K562 (cell line): ENCODE measurements at regions not wholly inside any gene's neighbourhood (a gene's known extent, or its start where the extent isn't known, plus 50 kb on each side); places are given as distances from the start of the nearest gene placed in this dataset.

Experiments
- ATAC-seq: fragments of 200-7000 bp; cut with Tn5 transposase; 3 replicates; pipeline ENCODE4 v1.9.1; 2020; ENCODE audit warnings: moderate library complexity
- BruUV-seq: library from RNA; stranded (reverse); fragments of 400-500 nt; replicated peaks from 2 replicates; lab custom pipeline; 2021; lab: Mats Ljungman, UMichigan
- CTCF ChIA-PET: fragments of 300-600 bp; formaldehyde crosslinking; extraction: SDS; loops from one replicate; lab custom pipeline; 2021; ENCODE audit warnings: low intra/inter-chr PET ratio; lab: Yijun Ruan, JAX
- POLR2A ChIA-PET: fragments of 300-600, 350-650 bp; sonication (Branson Sonifier 250); formaldehyde crosslinking; extraction: SDS; loops from one replicate; lab custom pipeline; 2021; ENCODE audit warnings: antibody characterized with exemption, inconsistent platforms; lab: Yijun Ruan, JAX
- DNase-seq, 4 experiments: peaks; one replicate each; pipeline versions ENCODE4 v3.0.0 to v3.0.0-alpha.2; 2011 to 2018; ENCODE audit warnings: low spot score in 3 of 4, mixed read lengths in 3 of 4; ENCODE audit errors: extremely low read depth in 1 of 4
- FAIRE-seq: peaks from 2 replicates; lab custom pipeline; 2011; peaks lifted over from hg19 to GRCh38; lab: Jason Lieb, UNC
- H2AFZ ChIP-seq: 2 replicates; pipeline ENCODE4 v1.6.0; 2011; ENCODE audit warnings: low read depth, low read length, control low read depth, inconsistent platforms
- H3K27ac ChIP-seq: fragments of 200-600 bp; 3 replicates; pipeline ENCODE4 v1.8.0; 2011; ENCODE audit warnings: low read depth, mild to moderate bottlenecking, control low read depth, inconsistent platforms, low read length, moderate library complexity, mixed read lengths; ENCODE audit errors: extremely low read depth
- H3K27me3 ChIP-seq, 2 experiments: fragments of 300-600 bp in 1 of 2; 2 replicates in 1 of 2; 3 replicates in 1 of 2; pipeline versions ENCODE4 v1.6.0 to v1.8.0; 2011; ENCODE audit warnings: inconsistent platforms in 2 of 2, low read length in 2 of 2, mild to moderate bottlenecking in 1 of 2, mixed read lengths in 1 of 2, moderate library complexity in 1 of 2; ENCODE audit not compliant: control insufficient read depth in 2 of 2, insufficient read depth in 2 of 2
- H3K36me3 ChIP-seq: fragments of 300-600 bp; 3 replicates; pipeline ENCODE4 v1.8.0; 2011; ENCODE audit warnings: mild to moderate bottlenecking, low read length, inconsistent platforms; ENCODE audit not compliant: control insufficient read depth, insufficient read depth
- H3K4me1 ChIP-seq, 2 experiments: fragments of 200-600 bp in 1 of 2; replicated peaks in 1 of 2; 2 replicates in 1 of 2; 3 replicates in 1 of 2; pipeline versions ENCODE4 v1.5.1 to v1.8.0; 2011; ENCODE audit warnings: inconsistent platforms in 2 of 2, low read length in 2 of 2, mild to moderate bottlenecking in 1 of 2, mixed read lengths in 1 of 2, moderate library complexity in 1 of 2; ENCODE audit not compliant: control insufficient read depth in 2 of 2, insufficient read depth in 2 of 2
- H3K4me2 ChIP-seq: 2 replicates; pipeline ENCODE4 v1.6.1; 2011; ENCODE audit warnings: low read length, control low read depth, inconsistent platforms, mixed read lengths; ENCODE audit not compliant: insufficient read depth
- H3K4me3 ChIP-seq: fragments of 200-600 bp; sonication (generic), shearing (Covaris generic); 2 replicates; pipeline ENCODE4 v1.5.1; 2016; ENCODE audit warnings: control low read depth, inconsistent platforms
- H3K79me2 ChIP-seq: fragments of 200-600 bp; 3 replicates; pipeline ENCODE4 v1.8.0; 2011; ENCODE audit warnings: low read length, inconsistent platforms; ENCODE audit not compliant: control insufficient read depth, insufficient read depth
- H3K9ac ChIP-seq, 2 experiments: 2 replicates each; pipeline versions ENCODE4 v1.6.0 to v1.6.1; 2011; ENCODE audit warnings: low read depth in 2 of 2, low read length in 2 of 2, control low read depth in 1 of 2, inconsistent platforms in 1 of 2, mild to moderate bottlenecking in 1 of 2, mixed read lengths in 1 of 2; ENCODE audit not compliant: insufficient read depth in 1 of 2
- H3K9me1 ChIP-seq: one replicate; pipeline ENCODE4 v1.6.0; 2011; ENCODE audit warnings: inconsistent platforms, mild to moderate bottlenecking, low read length, moderate library complexity; ENCODE audit not compliant: control insufficient read depth, insufficient read depth
- H3K9me3 ChIP-seq: replicated peaks from 2 replicates; pipeline ENCODE4 v1.5.1; 2011; ENCODE audit warnings: low read depth, low read length, inconsistent platforms; ENCODE audit not compliant: control insufficient read depth, insufficient read depth
- H4K20me1 ChIP-seq: replicated peaks from 2 replicates; pipeline ENCODE4 v1.6.1; 2011; ENCODE audit warnings: low read length, inconsistent platforms, mixed read lengths; ENCODE audit not compliant: control insufficient read depth, insufficient read depth
- FOXA1 ChIP-seq: fragments of 450-650 bp; IDR thresholded peaks from 2 replicates; pipeline ENCODE4 v1.6.1; 2016; ENCODE audit warnings: mild to moderate bottlenecking, borderline replicate concordance
- MCM7 ChIP-seq, 2 experiments: fragments of 450-650 bp; IDR thresholded peaks; 2 replicates each; pipeline ENCODE4 v1.6.1; 2016 to 2018
- MEF2A ChIP-seq: IDR thresholded peaks from 2 replicates; pipeline ENCODE4 v1.6.1; 2011; ENCODE audit warnings: low read depth, mild to moderate bottlenecking, low read length, moderate library complexity; ENCODE audit not compliant: control insufficient read depth
- SMARCB1 ChIP-seq: IDR thresholded peaks from 2 replicates; pipeline ENCODE4 v1.6.1; 2011; ENCODE audit warnings: improper control_type of control experiment, low read depth; ENCODE audit not compliant: insufficient read length
- TARDBP ChIP-seq: fragments of 450-650 bp; IDR thresholded peaks from 2 replicates; pipeline ENCODE4 v1.6.1; 2016
- TCF7L2 ChIP-seq: fragments of 150-350 bp; IDR thresholded peaks from 2 replicates; pipeline ENCODE4 v1.6.1; 2016; ENCODE audit warnings: low read depth, mild to moderate bottlenecking, low read length, moderate library complexity
- XRCC5 ChIP-seq: fragments of 200-400 bp; formaldehyde crosslinking; IDR thresholded peaks from 2 replicates; pipeline ENCODE4 v1.6.1; 2017; ENCODE audit warnings: low read depth, mild to moderate bottlenecking, low read length
- WGBS: fragments of 100-300 bp; shearing (Covaris generic); methylation state at CpG from one replicate; pipeline ENCODE4 v1.1.6; 2016; ENCODE audit warnings: low coverage, mixed read lengths; ENCODE audit not compliant: insufficient coverage; ENCODE audit errors: missing lambda C conversion rate; 5-methylcytosine and 5-hydroxymethylcytosine counted together
- in situ Hi-C: fragments of 300-500 bp; cut with MboI; formaldehyde crosslinking; loops from 4 replicates; pipeline ENCODE4 v1.15.0; 2018; ENCODE audit warnings: inconsistent platforms, mixed read lengths
- intact Hi-C: fragments of 100-400 bp; cut with micrococcal nuclease; formaldehyde crosslinking; loops from 2 replicates; pipeline ENCODE4 v1.14.2; 2022
- TF ChIP-seq, protein P1 (sequence below): fragments of 450-650 bp; IDR thresholded peaks from 2 replicates; pipeline ENCODE4 v1.6.1; 2016; ENCODE audit warnings: mild to moderate bottlenecking, moderate library complexity
- TF ChIP-seq, protein P2 (sequence below): fragments of 450-650 bp; formaldehyde crosslinking; IDR thresholded peaks from 2 replicates; pipeline ENCODE4 v1.4.0; 2020; ENCODE audit warnings: mild to moderate bottlenecking, mixed read lengths

DNA sequence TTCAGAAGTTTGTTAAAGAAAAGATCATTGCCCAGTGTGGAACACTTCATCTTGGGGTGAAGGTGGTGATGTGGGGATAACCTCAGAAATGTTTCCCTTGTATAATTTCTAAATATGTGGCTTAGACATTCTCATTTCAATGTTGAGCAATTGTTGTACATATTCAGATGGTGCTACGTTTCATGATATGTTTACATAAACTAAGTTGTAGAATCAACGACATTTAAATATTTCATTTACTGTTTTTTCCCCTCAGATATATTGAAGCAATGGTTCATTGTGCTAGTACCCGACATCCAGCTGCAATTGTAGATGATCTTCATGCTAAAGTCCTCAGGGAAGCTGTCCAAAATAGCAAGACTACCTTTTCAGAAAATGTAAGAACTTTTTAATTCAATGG is 92.6 kb downstream of the BLTP1 start (continued):
- TF ChIP-seq SMARCB1: no peak

DNA sequence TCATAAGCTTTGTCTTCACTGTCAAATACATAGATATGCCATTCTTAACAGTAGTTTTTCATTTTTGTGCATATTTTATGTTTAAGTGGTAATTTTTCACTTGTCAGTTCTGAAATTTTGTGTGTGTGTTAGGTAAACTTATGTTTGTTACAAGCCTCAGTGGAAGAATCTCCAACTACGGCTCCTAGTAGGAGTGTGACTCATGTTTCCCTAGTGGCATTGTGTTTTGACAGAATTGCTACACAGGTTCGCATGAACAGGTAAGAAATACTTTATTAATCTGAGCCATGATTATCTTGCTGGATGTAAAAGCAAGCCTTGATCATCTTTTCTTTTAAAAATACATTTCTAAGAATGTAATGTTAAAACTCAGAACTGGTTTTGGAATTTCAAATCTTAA is 94.4 kb downstream of the BLTP1 start:
- CTCF ChIA-PET: no interaction called here
- TF ChIP-seq MCM7 (IDR thresholded peaks at IDR 0.05) (no peak), XRCC5 (no peak), TARDBP (no peak), TCF7L2 (no peak), FOXA1 (no peak), MEF2A (no peak)
- TF ChIP-seq, protein P1, sequence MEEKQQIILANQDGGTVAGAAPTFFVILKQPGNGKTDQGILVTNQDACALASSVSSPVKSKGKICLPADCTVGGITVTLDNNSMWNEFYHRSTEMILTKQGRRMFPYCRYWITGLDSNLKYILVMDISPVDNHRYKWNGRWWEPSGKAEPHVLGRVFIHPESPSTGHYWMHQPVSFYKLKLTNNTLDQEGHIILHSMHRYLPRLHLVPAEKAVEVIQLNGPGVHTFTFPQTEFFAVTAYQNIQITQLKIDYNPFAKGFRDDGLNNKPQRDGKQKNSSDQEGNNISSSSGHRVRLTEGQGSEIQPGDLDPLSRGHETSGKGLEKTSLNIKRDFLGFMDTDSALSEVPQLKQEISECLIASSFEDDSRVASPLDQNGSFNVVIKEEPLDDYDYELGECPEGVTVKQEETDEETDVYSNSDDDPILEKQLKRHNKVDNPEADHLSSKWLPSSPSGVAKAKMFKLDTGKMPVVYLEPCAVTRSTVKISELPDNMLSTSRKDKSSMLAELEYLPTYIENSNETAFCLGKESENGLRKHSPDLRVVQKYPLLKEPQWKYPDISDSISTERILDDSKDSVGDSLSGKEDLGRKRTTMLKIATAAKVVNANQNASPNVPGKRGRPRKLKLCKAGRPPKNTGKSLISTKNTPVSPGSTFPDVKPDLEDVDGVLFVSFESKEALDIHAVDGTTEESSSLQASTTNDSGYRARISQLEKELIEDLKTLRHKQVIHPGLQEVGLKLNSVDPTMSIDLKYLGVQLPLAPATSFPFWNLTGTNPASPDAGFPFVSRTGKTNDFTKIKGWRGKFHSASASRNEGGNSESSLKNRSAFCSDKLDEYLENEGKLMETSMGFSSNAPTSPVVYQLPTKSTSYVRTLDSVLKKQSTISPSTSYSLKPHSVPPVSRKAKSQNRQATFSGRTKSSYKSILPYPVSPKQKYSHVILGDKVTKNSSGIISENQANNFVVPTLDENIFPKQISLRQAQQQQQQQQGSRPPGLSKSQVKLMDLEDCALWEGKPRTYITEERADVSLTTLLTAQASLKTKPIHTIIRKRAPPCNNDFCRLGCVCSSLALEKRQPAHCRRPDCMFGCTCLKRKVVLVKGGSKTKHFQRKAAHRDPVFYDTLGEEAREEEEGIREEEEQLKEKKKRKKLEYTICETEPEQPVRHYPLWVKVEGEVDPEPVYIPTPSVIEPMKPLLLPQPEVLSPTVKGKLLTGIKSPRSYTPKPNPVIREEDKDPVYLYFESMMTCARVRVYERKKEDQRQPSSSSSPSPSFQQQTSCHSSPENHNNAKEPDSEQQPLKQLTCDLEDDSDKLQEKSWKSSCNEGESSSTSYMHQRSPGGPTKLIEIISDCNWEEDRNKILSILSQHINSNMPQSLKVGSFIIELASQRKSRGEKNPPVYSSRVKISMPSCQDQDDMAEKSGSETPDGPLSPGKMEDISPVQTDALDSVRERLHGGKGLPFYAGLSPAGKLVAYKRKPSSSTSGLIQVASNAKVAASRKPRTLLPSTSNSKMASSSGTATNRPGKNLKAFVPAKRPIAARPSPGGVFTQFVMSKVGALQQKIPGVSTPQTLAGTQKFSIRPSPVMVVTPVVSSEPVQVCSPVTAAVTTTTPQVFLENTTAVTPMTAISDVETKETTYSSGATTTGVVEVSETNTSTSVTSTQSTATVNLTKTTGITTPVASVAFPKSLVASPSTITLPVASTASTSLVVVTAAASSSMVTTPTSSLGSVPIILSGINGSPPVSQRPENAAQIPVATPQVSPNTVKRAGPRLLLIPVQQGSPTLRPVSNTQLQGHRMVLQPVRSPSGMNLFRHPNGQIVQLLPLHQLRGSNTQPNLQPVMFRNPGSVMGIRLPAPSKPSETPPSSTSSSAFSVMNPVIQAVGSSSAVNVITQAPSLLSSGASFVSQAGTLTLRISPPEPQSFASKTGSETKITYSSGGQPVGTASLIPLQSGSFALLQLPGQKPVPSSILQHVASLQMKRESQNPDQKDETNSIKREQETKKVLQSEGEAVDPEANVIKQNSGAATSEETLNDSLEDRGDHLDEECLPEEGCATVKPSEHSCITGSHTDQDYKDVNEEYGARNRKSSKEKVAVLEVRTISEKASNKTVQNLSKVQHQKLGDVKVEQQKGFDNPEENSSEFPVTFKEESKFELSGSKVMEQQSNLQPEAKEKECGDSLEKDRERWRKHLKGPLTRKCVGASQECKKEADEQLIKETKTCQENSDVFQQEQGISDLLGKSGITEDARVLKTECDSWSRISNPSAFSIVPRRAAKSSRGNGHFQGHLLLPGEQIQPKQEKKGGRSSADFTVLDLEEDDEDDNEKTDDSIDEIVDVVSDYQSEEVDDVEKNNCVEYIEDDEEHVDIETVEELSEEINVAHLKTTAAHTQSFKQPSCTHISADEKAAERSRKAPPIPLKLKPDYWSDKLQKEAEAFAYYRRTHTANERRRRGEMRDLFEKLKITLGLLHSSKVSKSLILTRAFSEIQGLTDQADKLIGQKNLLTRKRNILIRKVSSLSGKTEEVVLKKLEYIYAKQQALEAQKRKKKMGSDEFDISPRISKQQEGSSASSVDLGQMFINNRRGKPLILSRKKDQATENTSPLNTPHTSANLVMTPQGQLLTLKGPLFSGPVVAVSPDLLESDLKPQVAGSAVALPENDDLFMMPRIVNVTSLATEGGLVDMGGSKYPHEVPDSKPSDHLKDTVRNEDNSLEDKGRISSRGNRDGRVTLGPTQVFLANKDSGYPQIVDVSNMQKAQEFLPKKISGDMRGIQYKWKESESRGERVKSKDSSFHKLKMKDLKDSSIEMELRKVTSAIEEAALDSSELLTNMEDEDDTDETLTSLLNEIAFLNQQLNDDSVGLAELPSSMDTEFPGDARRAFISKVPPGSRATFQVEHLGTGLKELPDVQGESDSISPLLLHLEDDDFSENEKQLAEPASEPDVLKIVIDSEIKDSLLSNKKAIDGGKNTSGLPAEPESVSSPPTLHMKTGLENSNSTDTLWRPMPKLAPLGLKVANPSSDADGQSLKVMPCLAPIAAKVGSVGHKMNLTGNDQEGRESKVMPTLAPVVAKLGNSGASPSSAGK: no peak
- TF ChIP-seq, protein P2, sequence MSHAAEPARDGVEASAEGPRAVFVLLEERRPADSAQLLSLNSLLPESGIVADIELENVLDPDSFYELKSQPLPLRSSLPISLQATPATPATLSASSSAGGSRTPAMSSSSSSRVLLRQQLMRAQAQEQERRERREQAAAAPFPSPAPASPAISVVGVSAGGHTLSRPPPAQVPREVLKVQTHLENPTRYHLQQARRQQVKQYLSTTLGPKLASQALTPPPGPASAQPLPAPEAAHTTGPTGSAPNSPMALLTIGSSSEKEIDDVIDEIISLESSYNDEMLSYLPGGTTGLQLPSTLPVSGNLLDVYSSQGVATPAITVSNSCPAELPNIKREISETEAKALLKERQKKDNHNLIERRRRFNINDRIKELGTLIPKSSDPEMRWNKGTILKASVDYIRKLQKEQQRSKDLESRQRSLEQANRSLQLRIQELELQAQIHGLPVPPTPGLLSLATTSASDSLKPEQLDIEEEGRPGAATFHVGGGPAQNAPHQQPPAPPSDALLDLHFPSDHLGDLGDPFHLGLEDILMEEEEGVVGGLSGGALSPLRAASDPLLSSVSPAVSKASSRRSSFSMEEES (CRISPR knock-in tag): no peak

More for the DNA sequence above, 94.4 kb downstream of the BLTP1 start:
- in situ Hi-C loops: no loop called here
- POLR2A ChIA-PET: no interaction called here
- Histone ChIP-seq H3K4me3 (no peak overlapping the region), H2AFZ (no peak overlapping the region), H3K9ac (no peak overlapping the region), H3K27me3 (no peaks in the 10 kb centered on the region), H3K9me3 (no peaks in the 10 kb centered on the region), H4K20me1 (no peaks in the 10 kb centered on the region), H3K79me2 (no peaks in the 10 kb centered on the region), H3K4me2 (no peak overlapping the region), H3K27ac (no peak overlapping the region), H3K4me1 (no peaks in the 10 kb centered on the region), H3K36me3 (peaks cover 15% of the 10 kb centered on the region; the same call in 2 of the 3 replicates), H3K9me1 (no peaks in the 10 kb centered on the region)
- no peak for ATAC-seq
- DNase-seq: no peak
- BruUV-seq: no TSS peak
- WGBS: 83% methylated on average over 2 of the region's 2 CpGs
- intact Hi-C loops: no loop called here
- FAIRE-seq: no peak
